Sigmoid colon (tissue), 6 donors: ENCODE measurements at regions not wholly inside any gene's neighbourhood (a gene's known extent, or its start where the extent isn't known, plus 50 kb on each side); places are given as distances from the start of the nearest gene placed in this dataset.

Source experiments
- DNase-seq: peaks from one replicate; pipeline ENCODE4 v3.0.0-alpha.2; 2019
- H3K27ac ChIP-seq, 4 donors: fragments of 200-600 bp; sonication (generic); one replicate each; pipeline ENCODE4 v1.5.1; 2016 to 2019; ENCODE audit warnings: mild to moderate bottlenecking in 1 of 4
- H3K27me3 ChIP-seq, 3 donors: fragments of 200-600 bp; sonication (generic); one replicate each; pipeline ENCODE4 v1.5.1; 2019; ENCODE audit warnings: mild to moderate bottlenecking in 1 of 3
- H3K36me3 ChIP-seq, 4 donors: fragments of 200-600 bp; sonication (generic); one replicate each; pipeline ENCODE4 v1.5.1; 2016 to 2019
- H3K4me1 ChIP-seq, 4 donors: fragments of 200-600 bp; sonication (generic); one replicate each; pipeline ENCODE4 v1.5.1; 2017 to 2019
- H3K4me3 ChIP-seq, 4 donors: fragments of 200-600 bp; sonication (generic); one replicate each; pipeline ENCODE4 v1.5.1; 2017 to 2019; ENCODE audit warnings: mild to moderate bottlenecking in 2 of 4, moderate library complexity in 1 of 4
- H3K9me3 ChIP-seq, 4 donors: fragments of 200-600 bp in 3 of 4; sonication (generic) in 3 of 4; one replicate each; pipeline versions ENCODE4 v1.5.1 to v1.6.1; 2013 to 2019
- CTCF ChIP-seq, 4 experiments: fragments of 450-650 bp in 3 of 4; fragments of 200-600 bp in 1 of 4; IDR thresholded peaks; one replicate each; pipeline ENCODE4 v1.5.1; 2016 to 2019; ENCODE audit warnings: antibody characterized with exemption in 4 of 4, mild to moderate bottlenecking in 3 of 4, moderate library complexity in 2 of 4
- EP300 ChIP-seq, 4 donors: sonication (generic); formaldehyde crosslinking; IDR thresholded peaks; one replicate each; pipeline ENCODE4 v1.6.1; 2017; ENCODE audit warnings: antibody characterized with exemption in 4 of 4
- POLR2A ChIP-seq, 2 donors: fragments of 450-650 bp; IDR thresholded peaks; one replicate each; pipeline ENCODE4 v1.6.1; 2016; ENCODE audit warnings: antibody characterized with exemption in 2 of 2, mild to moderate bottlenecking in 2 of 2, moderate library complexity in 2 of 2
- POLR2AphosphoS5 ChIP-seq, 4 donors: sonication (generic); formaldehyde crosslinking; IDR thresholded peaks; one replicate each; pipeline ENCODE4 v1.6.1; 2017; ENCODE audit warnings: antibody characterized with exemption in 4 of 4
- WGBS, 2 donors: extraction: QIAGEN DNeasy Blood & Tissue Kit; methylation state at CpG; one replicate each; pipeline ENCODE4 v1.1.7; 2013; 5-methylcytosine and 5-hydroxymethylcytosine counted together
- intact Hi-C: fragments of 100-400 bp; cut with DNase I; formaldehyde crosslinking; loops from one replicate; pipeline ENCODE4 v1.15.1; 2023
- donor health status: healthy with polysubstance abuse.
- donor health status: healthy.

DNA sequence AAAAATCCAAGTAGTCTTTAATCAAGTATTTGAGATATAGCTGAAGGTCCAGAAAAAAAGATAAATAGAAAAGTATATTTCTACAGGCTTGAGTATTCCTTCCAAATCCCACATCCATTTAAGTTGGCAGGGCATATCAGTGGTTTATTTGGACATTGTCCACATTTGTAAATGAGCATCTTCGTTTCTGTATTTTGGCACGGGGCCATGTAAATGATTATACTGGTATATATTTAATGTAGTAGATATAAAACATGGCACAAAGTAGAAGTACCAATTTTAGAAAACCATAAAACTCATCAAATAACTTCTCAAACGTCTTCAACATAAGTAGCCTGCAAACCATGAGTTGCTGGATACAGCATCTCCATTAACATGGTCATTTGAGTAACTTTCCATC lies 437.4 kb upstream of the SOX5 start:
- no peak for DNase-seq
- H3K4me1 ChIP-seq = no peaks in the 10 kb centered on the region
- intact Hi-C loops = no loop called here
- H3K27me3 ChIP-seq = no peaks in the 10 kb centered on the region
- no peaks in the 10 kb centered on the region for H3K9me3 ChIP-seq
- no peak overlapping the region for H3K27ac ChIP-seq
- whole genome bisulfite sequencing, 2 donors = 45 to 77% methylated on average over 3 of the region's 3 CpGs
- TF ChIP-seq POLR2A (IDR thresholded peaks at IDR 0.05) = no peak
- TF ChIP-seq EP300 (IDR thresholded peaks at IDR 0.05) = no peak
- no peak for TF ChIP-seq POLR2AphosphoS5 (IDR thresholded peaks at IDR 0.05)
- TF ChIP-seq CTCF (IDR thresholded peaks at IDR 0.05) = no peak
- H3K36me3 ChIP-seq = no peaks in the 10 kb centered on the region
- no peak overlapping the region for H3K4me3 ChIP-seq

- no peaks in the 10 kb centered on the region for H3K9me3 ChIP-seq
- WGBS, 2 donors = 79 to 81% methylated on average over 3 of the region's 3 CpGs
- no peak for TF ChIP-seq POLR2AphosphoS5 (IDR thresholded peaks at IDR 0.05)
- DNase-seq = no peak
- no peaks in the 10 kb centered on the region for H3K36me3 ChIP-seq
- intact Hi-C loops = no loop called here
- H3K27ac ChIP-seq = no peak overlapping the region
- no peaks in the 10 kb centered on the region for H3K27me3 ChIP-seq
- no peak overlapping the region for H3K4me3 ChIP-seq
- peaks cover 0 to 20% (median 11%) of the 10 kb centered on the region in 4 donors for H3K4me1 ChIP-seq
Measured at GRCh38 chr12:24381790-24382189, 432.3 kb upstream of the SOX5 start.

GRCh38 chr12:24379861-24380521 lies 430.5 kb upstream of the SOX5 start:
- no peaks in the 10 kb centered on the region for H3K36me3 ChIP-seq
- H3K4me1 ChIP-seq = peaks cover 0 to 20% (median 11%) of the 10 kb centered on the region in 4 donors
- no peak overlapping the region for H3K27ac ChIP-seq
- no peak for TF ChIP-seq EP300 (IDR thresholded peaks at IDR 0.05)
- no peak for TF ChIP-seq POLR2AphosphoS5 (IDR thresholded peaks at IDR 0.05)
- TF ChIP-seq POLR2A (IDR thresholded peaks at IDR 0.05) = no peak
- TF ChIP-seq CTCF (IDR thresholded peaks at IDR 0.05) = no peak
- H3K4me3 ChIP-seq = no peak overlapping the region
- no peaks in the 10 kb centered on the region for H3K9me3 ChIP-seq
- intact Hi-C loops = no loop called here
- 26 to 73% methylated on average over 5 of the region's 5 CpGs for WGBS, 2 donors
- DNase-seq = no peak
- no peaks in the 10 kb centered on the region for H3K27me3 ChIP-seq

- peaks cover 0 to 20% (median 11%) of the 10 kb centered on the region in 4 donors for H3K4me1 ChIP-seq
- no peaks in the 10 kb centered on the region for H3K36me3 ChIP-seq
- H3K4me3 ChIP-seq = no peak overlapping the region
- DNase-seq = no peak
- no peak overlapping the region for H3K27ac ChIP-seq
- intact Hi-C loops = no loop called here
- no peaks in the 10 kb centered on the region for H3K27me3 ChIP-seq
- TF ChIP-seq POLR2AphosphoS5 (IDR thresholded peaks at IDR 0.05) = no peak
- no peak for TF ChIP-seq POLR2A (IDR thresholded peaks at IDR 0.05)
- no peak for TF ChIP-seq EP300 (IDR thresholded peaks at IDR 0.05)
- TF ChIP-seq CTCF (IDR thresholded peaks at IDR 0.05) = no peak
- 50 to 75% methylated on average over 3 of the region's 3 CpGs for WGBS, 2 donors
- H3K9me3 ChIP-seq = no peaks in the 10 kb centered on the region
Measured at GRCh38 chr12:24379433-24379832, 430.0 kb upstream of the SOX5 start.

DNA sequence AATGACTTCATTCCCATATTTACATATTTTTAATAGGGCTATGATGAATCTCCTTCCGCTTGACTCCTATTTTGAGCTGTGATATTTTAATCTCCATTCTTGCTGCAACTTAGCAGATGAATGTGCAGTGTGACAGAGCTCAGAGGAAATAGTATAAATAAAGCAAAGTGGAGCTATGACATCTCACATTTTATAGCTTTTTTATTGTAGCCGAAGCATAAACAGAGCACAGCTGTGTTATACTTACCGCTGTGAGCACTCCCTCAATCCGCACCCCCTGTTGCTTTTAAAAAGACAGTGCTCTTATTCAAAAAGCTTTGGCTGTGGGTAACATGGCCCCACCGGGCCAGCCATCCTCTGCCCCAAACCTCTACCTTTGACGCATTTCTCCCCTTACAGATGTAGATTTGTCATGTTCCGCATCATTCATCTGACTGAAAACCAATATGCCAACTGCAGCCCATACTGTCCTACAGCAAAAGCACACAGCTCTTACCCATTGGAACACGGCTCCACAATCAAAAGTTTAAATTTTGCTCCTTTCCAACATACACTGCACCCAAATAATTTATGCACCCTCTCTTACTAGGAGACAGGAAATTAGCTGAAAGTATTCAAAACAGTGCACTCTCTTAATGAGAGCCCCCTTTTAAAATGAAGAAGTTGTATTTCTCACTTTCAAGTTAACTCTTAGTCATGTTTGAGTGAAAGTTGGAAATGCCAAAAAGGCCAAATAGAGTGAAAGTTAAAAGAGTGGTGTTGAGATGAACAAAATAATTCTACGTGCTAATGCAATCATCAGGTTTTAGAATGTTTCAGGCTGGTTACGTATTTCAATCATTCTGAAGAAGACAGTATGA lies 429.3 kb upstream of the SOX5 start:
- TF ChIP-seq POLR2A (IDR thresholded peaks at IDR 0.05) (no peak), EP300 (IDR thresholded peaks at IDR 0.05) (peak in 3 of 4 donors; percentile 12 to 71 (median 47)), POLR2AphosphoS5 (IDR thresholded peaks at IDR 0.05) (peak; percentile 65 to 88 (median 87)), CTCF (IDR thresholded peaks at IDR 0.05) (no peak)
- no peak overlapping the region for H3K27ac ChIP-seq

More for the DNA sequence above, 429.3 kb upstream of the SOX5 start:
- no peaks in the 10 kb centered on the region for H3K9me3 ChIP-seq
- no peak for DNase-seq
- H3K4me3 ChIP-seq = no peak overlapping the region
- WGBS, 2 donors = 25 to 44% methylated on average over 10 of the region's 10 CpGs
- peaks cover 0 to 20% (median 11%) of the 10 kb centered on the region in 4 donors for H3K4me1 ChIP-seq
- no peaks in the 10 kb centered on the region for H3K36me3 ChIP-seq
- intact Hi-C loops = no loop called here
- no peaks in the 10 kb centered on the region for H3K27me3 ChIP-seq
